HepG2 (cell line): ENCODE measurements at regions not wholly inside any gene's neighbourhood (a gene's known extent, or its start where the extent isn't known, plus 50 kb on each side); places are given as distances from the start of the nearest gene placed in this dataset.
A peak's percentile ranks its signal among the peaks of the same experiment; 100 is the strongest.

Experiments
- ARNTL ChIP-seq: sonication (generic); formaldehyde crosslinking; IDR thresholded peaks from 2 replicates; pipeline ENCODE4 v1.4.0; 2020; ENCODE audit warnings: mild to moderate bottlenecking, missing genetic modification reagents
- CENPBD1 ChIP-seq: sonication (generic); formaldehyde crosslinking; IDR thresholded peaks from 2 replicates; pipeline ENCODE4 v1.8.0; 2022; ENCODE audit warnings: missing genetic modification reagents, low read depth, mild to moderate bottlenecking, borderline replicate concordance
- GLMP ChIP-seq: sonication (generic); formaldehyde crosslinking; IDR thresholded peaks from 2 replicates; pipeline ENCODE4 v1.9.0; 2021; ENCODE audit warnings: missing genetic modification reagents, mild to moderate bottlenecking, borderline replicate concordance
- HMGXB3 ChIP-seq: sonication (generic); formaldehyde crosslinking; IDR thresholded peaks from 2 replicates; pipeline ENCODE4 v1.4.0; 2020; ENCODE audit warnings: missing genetic modification reagents, borderline replicate concordance
- KAT7 ChIP-seq: IDR thresholded peaks from 2 replicates; pipeline ENCODE4 v1.6.1; 2018; ENCODE audit warnings: borderline replicate concordance, missing compliant biosample characterization
- MIER3 ChIP-seq: IDR thresholded peaks from 2 replicates; pipeline ENCODE4 v1.6.1; 2016; ENCODE audit warnings: missing compliant biosample characterization, borderline replicate concordance
- NCOA2 ChIP-seq: sonication (generic); formaldehyde crosslinking; IDR thresholded peaks from 2 replicates; pipeline ENCODE4 v1.8.0; 2022; ENCODE audit warnings: inconsistent platforms
- NFKBIZ ChIP-seq: IDR thresholded peaks from 2 replicates; pipeline ENCODE4 v1.6.1; 2018; ENCODE audit warnings: missing genetic modification reagents, missing compliant biosample characterization
- PHF21A ChIP-seq: sonication (generic); formaldehyde crosslinking; IDR thresholded peaks from 2 replicates; pipeline ENCODE4 v1.5.0; 2020; ENCODE audit warnings: mild to moderate bottlenecking, missing genetic modification reagents
- PLSCR1 ChIP-seq: sonication (generic); formaldehyde crosslinking; IDR thresholded peaks from 2 replicates; pipeline ENCODE4 v1.5.0; 2020; ENCODE audit warnings: missing genetic modification reagents, mild to moderate bottlenecking, borderline replicate concordance
- PTBP1 ChIP-seq: fragments of 200-400 bp; formaldehyde crosslinking; IDR thresholded peaks from 2 replicates; pipeline ENCODE4 v1.6.1; 2018; ENCODE audit warnings: low read length, low read depth; ENCODE audit not compliant: poor library complexity, severe bottlenecking
- SAFB2 ChIP-seq: sonication (generic); formaldehyde crosslinking; IDR thresholded peaks from 2 replicates; pipeline ENCODE4 v1.5.1; 2020; ENCODE audit warnings: missing genetic modification reagents, low read depth, mild to moderate bottlenecking, borderline replicate concordance
- SSRP1 ChIP-seq: IDR thresholded peaks from 2 replicates; pipeline ENCODE4 v1.6.1; 2016; ENCODE audit warnings: control low read depth
- U2AF1 ChIP-seq: fragments of 200-400 bp; formaldehyde crosslinking; optimal IDR thresholded peaks from 2 replicates; pipeline ENCODE3; 2017; ENCODE audit warnings: mild to moderate bottlenecking, low read depth, low read length
- ZBTB7A ChIP-seq: sonication (generic); formaldehyde crosslinking; IDR thresholded peaks from 2 replicates; pipeline ENCODE4 v1.8.0; 2022; ENCODE audit warnings: mild to moderate bottlenecking, missing genetic modification reagents
- ZNF280B ChIP-seq: sonication (generic); formaldehyde crosslinking; IDR thresholded peaks from 2 replicates; pipeline ENCODE4 v1.5.0; 2020; ENCODE audit warnings: missing genetic modification reagents, mild to moderate bottlenecking, borderline replicate concordance
- ZNF460 ChIP-seq: sonication (generic); formaldehyde crosslinking; IDR thresholded peaks from 2 replicates; pipeline ENCODE4 v1.5.1; 2020; ENCODE audit warnings: missing genetic modification reagents, mild to moderate bottlenecking, borderline replicate concordance
- ZNF496 ChIP-seq: sonication (generic); formaldehyde crosslinking; IDR thresholded peaks from 2 replicates; pipeline ENCODE4 v1.8.1; 2023; ENCODE audit warnings: mild to moderate bottlenecking, moderate library complexity, missing genetic modification reagents; ENCODE audit not compliant: insufficient replicate concordance
- ZNF709 ChIP-seq: sonication (generic); formaldehyde crosslinking; IDR thresholded peaks from 2 replicates; pipeline ENCODE4 v1.5.0; 2020; ENCODE audit warnings: mild to moderate bottlenecking, missing genetic modification reagents
- ZSCAN20 ChIP-seq: sonication (generic); formaldehyde crosslinking; IDR thresholded peaks from 2 replicates; pipeline ENCODE4 v1.4.0; 2020; ENCODE audit warnings: missing genetic modification reagents, mild to moderate bottlenecking, borderline replicate concordance

GRCh38 chr19:5403968-5404640 lies 51.1 kb upstream of the ZNRF4 start (continued):
- TF ChIP-seq KAT7 (CRISPR knock-in tag) (no peak), U2AF1 (no peak), ZSCAN20 (CRISPR knock-in tag) (peak; percentile 83; the same call in 1 of the 2 replicates), NCOA2 (CRISPR knock-in tag) (peak; percentile 69), GLMP (CRISPR knock-in tag) (no peak), MIER3 (CRISPR knock-in tag) (peak; percentile 73; the same call in 1 of the 2 replicates), PHF21A (no peak), ZBTB7A (no peak), ZNF709 (CRISPR knock-in tag) (no peak; the same call in 1 of the 2 replicates), PLSCR1 (0 out of 2 replicates have a peak, but pooled peaks have one; percentile 79), PTBP1 (no peak), CENPBD1 (peak; percentile 35; the same call in 1 of the 2 replicates), ZNF460 (CRISPR knock-in tag) (no peak), HMGXB3 (CRISPR knock-in tag) (peak; percentile 94), ZNF496 (CRISPR knock-in tag) (no peak), SSRP1 (CRISPR knock-in tag) (no peak), SAFB2 (CRISPR knock-in tag) (no peak), ARNTL (CRISPR knock-in tag) (peak; percentile 52; the same call in 1 of the 2 replicates), NFKBIZ (CRISPR knock-in tag) (peak; percentile 87; the same call in 1 of the 2 replicates), ZNF280B (no peak)
